ENCODE measurements at regions not wholly inside any gene's neighbourhood (a gene's known extent, or its start where the extent isn't known, plus 50 kb on each side); places are given as distances from the start of the nearest gene placed in this dataset.

DNA sequence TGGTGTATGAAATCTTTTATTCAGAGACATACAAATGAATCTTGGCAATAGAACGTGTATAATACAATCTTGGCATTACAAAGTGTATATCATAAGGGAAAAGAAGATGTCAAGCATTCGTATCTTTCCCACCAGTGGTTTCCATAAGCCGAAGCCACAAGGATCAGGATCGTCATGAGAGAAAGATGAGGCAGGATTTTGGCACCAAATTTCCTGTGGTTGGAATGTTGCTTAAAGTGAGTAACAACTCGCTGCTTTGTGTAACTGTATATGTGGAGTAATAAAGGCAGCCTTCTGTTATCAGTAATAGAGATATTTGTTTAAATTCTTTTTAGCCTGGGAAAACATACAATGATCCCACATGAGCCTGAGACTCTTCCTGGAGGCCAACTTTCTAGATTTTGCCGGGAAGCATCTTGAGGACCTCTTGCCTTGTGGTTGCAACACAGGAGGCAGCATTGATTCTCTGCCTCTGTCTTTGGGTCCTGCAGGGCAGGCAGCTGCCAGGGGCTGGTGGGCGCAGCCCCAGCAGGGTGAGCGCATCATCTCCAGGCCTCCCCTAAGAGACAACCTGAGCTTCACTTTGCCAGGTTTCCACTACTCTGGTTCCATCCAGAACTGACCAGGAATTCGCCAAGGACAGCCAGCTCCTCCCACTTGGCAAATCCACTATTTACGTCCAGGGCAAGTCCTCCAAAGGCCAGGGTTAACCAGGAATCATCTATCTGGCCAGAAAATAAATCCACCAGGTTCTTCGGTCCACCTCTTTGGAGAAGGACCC, 230.9 kb upstream of the SULF2 start:
- DNase-seq (ENCODE audit: unreplicated experiment), result peak; percentile 60
- POLR2A ChIA-PET, result no interaction called here
- no peak overlapping the region for H3K27ac Mint-ChIP-seq (ENCODE audit: low read depth, unreplicated experiment)
- no TSS peak for BruUV-seq (replicated peaks)
- peaks cover 20% of the 10 kb centered on the region for H3K9me3 Mint-ChIP-seq (ENCODE audit: unreplicated experiment)
- no peak overlapping the region for H3K4me3 Mint-ChIP-seq (ENCODE audit: unreplicated experiment)
- H3K27me3 Mint-ChIP-seq (ENCODE audit: insufficient read depth, unreplicated experiment), result no peaks in the 10 kb centered on the region
- CTCF ChIA-PET, result no interaction called here
- intact Hi-C loops (cut with micrococcal nuclease), result no loop called here
- TF ChIP-seq, protein P1, sequence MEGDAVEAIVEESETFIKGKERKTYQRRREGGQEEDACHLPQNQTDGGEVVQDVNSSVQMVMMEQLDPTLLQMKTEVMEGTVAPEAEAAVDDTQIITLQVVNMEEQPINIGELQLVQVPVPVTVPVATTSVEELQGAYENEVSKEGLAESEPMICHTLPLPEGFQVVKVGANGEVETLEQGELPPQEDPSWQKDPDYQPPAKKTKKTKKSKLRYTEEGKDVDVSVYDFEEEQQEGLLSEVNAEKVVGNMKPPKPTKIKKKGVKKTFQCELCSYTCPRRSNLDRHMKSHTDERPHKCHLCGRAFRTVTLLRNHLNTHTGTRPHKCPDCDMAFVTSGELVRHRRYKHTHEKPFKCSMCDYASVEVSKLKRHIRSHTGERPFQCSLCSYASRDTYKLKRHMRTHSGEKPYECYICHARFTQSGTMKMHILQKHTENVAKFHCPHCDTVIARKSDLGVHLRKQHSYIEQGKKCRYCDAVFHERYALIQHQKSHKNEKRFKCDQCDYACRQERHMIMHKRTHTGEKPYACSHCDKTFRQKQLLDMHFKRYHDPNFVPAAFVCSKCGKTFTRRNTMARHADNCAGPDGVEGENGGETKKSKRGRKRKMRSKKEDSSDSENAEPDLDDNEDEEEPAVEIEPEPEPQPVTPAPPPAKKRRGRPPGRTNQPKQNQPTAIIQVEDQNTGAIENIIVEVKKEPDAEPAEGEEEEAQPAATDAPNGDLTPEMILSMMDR (IDR thresholded peaks at IDR 0.05; ENCODE audit: unreplicated experiment), result no peak
- peaks cover 13% of the 10 kb centered on the region for H3K4me1 Mint-ChIP-seq (ENCODE audit: insufficient read depth, unreplicated experiment)
- peaks cover 5% of the 10 kb centered on the region for H3K36me3 Mint-ChIP-seq (ENCODE audit: insufficient read depth, unreplicated experiment)

- no peaks in the 10 kb centered on the region for H3K27me3 Mint-ChIP-seq (ENCODE audit: insufficient read depth, unreplicated experiment)
- H3K4me1 Mint-ChIP-seq (ENCODE audit: insufficient read depth, unreplicated experiment), result peaks cover 13% of the 10 kb centered on the region
- ChIA-PET POLR2A (no interaction called here), CTCF (interaction anchor here (1.2 kb wide), 1 partner anchor 33 kb away, joined by 3 read pairs; no protein-coding TSS in a partner anchor)
- BruUV-seq (replicated peaks), result no TSS peak
- intact Hi-C loops (cut with micrococcal nuclease), result no loop called here
- TF ChIP-seq, protein P1 (IDR thresholded peaks at IDR 0.05; ENCODE audit: unreplicated experiment), result no peak
- no peak overlapping the region for H3K27ac Mint-ChIP-seq (ENCODE audit: low read depth, unreplicated experiment)
- H3K9me3 Mint-ChIP-seq (ENCODE audit: unreplicated experiment), result peaks cover 20% of the 10 kb centered on the region
- no peak overlapping the region for H3K4me3 Mint-ChIP-seq (ENCODE audit: unreplicated experiment)
- H3K36me3 Mint-ChIP-seq (ENCODE audit: insufficient read depth, unreplicated experiment), result peaks cover 5% of the 10 kb centered on the region
- DNase-seq (ENCODE audit: unreplicated experiment), result no peak
These were observed 230.0 kb upstream of the SULF2 start for GRCh38 chr20:48015141-48015910.

DNA sequence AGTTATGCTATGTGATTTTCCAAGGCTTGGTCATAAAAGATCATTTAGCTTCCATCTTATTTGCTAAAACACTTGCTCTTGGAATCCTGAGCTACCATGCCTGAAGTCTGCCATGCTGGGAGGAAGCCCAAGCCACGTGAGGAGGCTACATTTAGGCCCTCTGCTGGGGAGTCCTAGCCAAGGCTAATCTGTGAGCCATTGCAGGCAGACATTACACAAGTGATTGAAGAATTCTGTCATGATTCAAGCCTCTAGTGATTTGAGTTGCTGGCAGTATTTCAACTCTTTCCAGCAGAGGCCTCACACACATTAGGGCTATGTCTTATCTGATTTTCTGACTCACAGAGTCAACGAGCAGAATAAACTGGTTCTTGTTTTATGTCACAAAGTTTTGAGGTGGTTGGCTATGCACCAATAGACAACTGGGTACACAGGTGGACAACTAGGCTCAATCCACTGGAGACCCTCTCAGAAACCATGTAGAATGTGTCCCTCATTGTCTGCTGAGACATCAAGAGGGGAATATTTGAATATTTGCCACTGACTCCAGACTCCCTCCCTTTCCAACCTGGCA, 227.2 kb upstream of the SULF2 start:
- DNase-seq (ENCODE audit: unreplicated experiment), result peak; percentile 57
- H3K4me1 Mint-ChIP-seq (ENCODE audit: insufficient read depth, unreplicated experiment), result peaks cover 19% of the 10 kb centered on the region
- POLR2A ChIA-PET, result interaction anchor here (0.8 to 1.5 kb wide), 4 partner anchors 39 to 225 kb away, joined by 3 to 4 read pairs (median 4); no protein-coding TSS in a partner anchor
- H3K9me3 Mint-ChIP-seq (ENCODE audit: unreplicated experiment), result peaks cover 17% of the 10 kb centered on the region
- CTCF ChIA-PET, result interaction anchor here (0.8 to 1.5 kb wide), 8 partner anchors 10 to 226 kb away, joined by 3 to 6 read pairs (median 4); no protein-coding TSS in a partner anchor
- intact Hi-C loops (cut with micrococcal nuclease), result no loop called here
- no peak overlapping the region for H3K4me3 Mint-ChIP-seq (ENCODE audit: unreplicated experiment)
- TF ChIP-seq, protein P1 (IDR thresholded peaks at IDR 0.05; ENCODE audit: unreplicated experiment), result peak; percentile 28
- no peaks in the 10 kb centered on the region for H3K27me3 Mint-ChIP-seq (ENCODE audit: insufficient read depth, unreplicated experiment)
- H3K27ac Mint-ChIP-seq (ENCODE audit: low read depth, unreplicated experiment), result no peak overlapping the region
- H3K36me3 Mint-ChIP-seq (ENCODE audit: insufficient read depth, unreplicated experiment), result peaks cover 5% of the 10 kb centered on the region
- no TSS peak for BruUV-seq (replicated peaks)

DNA sequence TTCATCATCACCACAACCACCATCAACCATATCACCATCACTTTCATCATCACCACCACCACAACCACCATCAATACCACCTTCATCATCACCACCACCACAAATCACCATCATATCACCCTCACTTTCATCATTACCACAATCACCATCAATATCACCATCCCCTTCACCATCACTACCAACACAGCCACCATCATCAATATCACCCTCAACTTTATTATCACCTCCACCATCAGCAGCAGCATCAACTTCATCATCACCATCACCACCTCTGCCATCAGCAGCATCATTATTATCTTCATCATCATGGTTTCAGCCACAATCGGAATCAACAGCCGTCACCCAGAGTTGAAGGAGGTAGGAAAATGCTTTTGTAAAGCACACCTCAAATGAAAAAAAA, 225.7 kb upstream of the SULF2 start:
- no peak overlapping the region for H3K27ac Mint-ChIP-seq (ENCODE audit: low read depth, unreplicated experiment)
- H3K4me1 Mint-ChIP-seq (ENCODE audit: insufficient read depth, unreplicated experiment), result peaks cover 24% of the 10 kb centered on the region
- H3K27me3 Mint-ChIP-seq (ENCODE audit: insufficient read depth, unreplicated experiment), result no peaks in the 10 kb centered on the region
- TF ChIP-seq, protein P1 (IDR thresholded peaks at IDR 0.05; ENCODE audit: unreplicated experiment), result no peak
- ChIA-PET POLR2A (interaction anchor here (1.4 kb wide), 1 partner anchor 224 kb away, joined by 4 read pairs; no protein-coding TSS in a partner anchor), CTCF (interaction anchor here (0.7 kb wide), 1 partner anchor 30 kb away, joined by 3 read pairs; no protein-coding TSS in a partner anchor)
- no peak for DNase-seq (ENCODE audit: unreplicated experiment)
- BruUV-seq (replicated peaks), result no TSS peak
- H3K4me3 Mint-ChIP-seq (ENCODE audit: unreplicated experiment), result no peak overlapping the region
- peaks cover 10% of the 10 kb centered on the region for H3K9me3 Mint-ChIP-seq (ENCODE audit: unreplicated experiment)
- intact Hi-C loops (cut with micrococcal nuclease), result no loop called here
- peaks cover 5% of the 10 kb centered on the region for H3K36me3 Mint-ChIP-seq (ENCODE audit: insufficient read depth, unreplicated experiment)

Measured in MCF 10A (cell line).